ENCODE measurements at regions not wholly inside any gene's neighbourhood (a gene's known extent, or its start where the extent isn't known, plus 50 kb on each side); places are given as distances from the start of the nearest gene placed in this dataset.

DNA sequence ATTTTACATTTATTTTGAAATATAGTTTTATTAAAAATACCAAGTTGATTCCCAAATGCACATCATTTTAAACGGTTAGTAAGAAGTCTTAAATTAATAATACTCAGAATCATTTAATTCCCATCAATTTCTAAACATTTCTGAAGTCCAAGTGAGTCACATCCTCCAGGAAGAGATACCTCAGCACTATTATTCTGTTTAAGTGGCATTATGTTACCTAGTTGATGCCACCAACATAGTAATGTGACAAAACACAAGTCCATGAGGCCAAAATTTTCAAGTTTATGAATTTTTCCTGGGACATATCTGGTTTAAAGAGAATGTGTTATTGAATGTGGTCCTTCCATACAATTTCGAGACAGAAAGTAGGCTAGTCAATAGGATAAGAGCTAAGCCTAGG is 1348.3 kb upstream of the CDH9 start:
- H3K9me3 ChIP-seq (ENCODE audit: control insufficient read depth in 2 of 2, insufficient read depth in 1 of 2, low read depth in 1 of 2, low read length in 1 of 2): no peaks in the 10 kb centered on the region
- H3K27ac ChIP-seq (ENCODE audit: low read depth in 1 of 3, low read length in 2 of 3): no peak overlapping the region
- H3K27me3 ChIP-seq (ENCODE audit: control insufficient read depth in 3 of 3, insufficient read depth in 3 of 3, low read length in 3 of 3): no peaks in the 10 kb centered on the region
- H3K4me3 ChIP-seq (ENCODE audit: low read depth in 1 of 3, low read length in 3 of 3): no peak overlapping the region
- H3K36me3 ChIP-seq (ENCODE audit: control insufficient read depth in 3 of 3, insufficient read depth in 2 of 3, low read depth in 1 of 3, low read length in 3 of 3): no peaks in the 10 kb centered on the region
- 16 to 36% (median 31%) methylated on average over 2 of the region's 2 CpGs for WGBS, 3 donors
- no peak for DNase-seq
- no peak for FAIRE-seq
- no peaks in the 10 kb centered on the region for H3K4me1 ChIP-seq (ENCODE audit: control insufficient read depth in 3 of 3, insufficient read depth in 2 of 3, low read depth in 1 of 3, low read length in 2 of 3)

DNA sequence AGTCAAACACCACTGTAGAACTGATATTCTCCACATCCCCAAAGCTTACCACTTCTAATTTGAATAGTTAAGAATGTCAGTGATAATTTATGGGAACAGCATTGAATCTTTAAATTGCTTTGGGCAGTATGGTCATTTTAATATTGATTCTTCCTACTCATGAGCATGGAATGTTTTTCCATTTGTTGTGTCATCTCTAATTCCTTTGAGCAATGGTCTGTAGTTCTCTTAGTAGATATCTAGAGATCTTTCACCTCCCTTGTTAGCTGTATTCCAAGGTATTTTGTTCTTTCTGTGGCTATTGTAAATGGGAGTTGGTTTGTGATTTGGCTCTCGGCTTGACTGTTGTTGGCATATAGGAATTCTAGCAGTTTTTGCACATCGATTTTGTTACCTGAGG is 1341.8 kb upstream of the CDH9 start:
- no peak overlapping the region for H3K27ac ChIP-seq (ENCODE audit: low read depth in 1 of 3, low read length in 2 of 3)
- H3K4me3 ChIP-seq (ENCODE audit: low read depth in 1 of 3, low read length in 3 of 3): no peak overlapping the region
- WGBS, 3 donors: 74 to 94% (median 93%) methylated on average over 2 of the region's 2 CpGs
- no peak for DNase-seq
- H3K36me3 ChIP-seq (ENCODE audit: control insufficient read depth in 3 of 3, insufficient read depth in 2 of 3, low read depth in 1 of 3, low read length in 3 of 3): no peaks in the 10 kb centered on the region
- no peaks in the 10 kb centered on the region for H3K9me3 ChIP-seq (ENCODE audit: control insufficient read depth in 2 of 2, insufficient read depth in 1 of 2, low read depth in 1 of 2, low read length in 1 of 2)
- FAIRE-seq: no peak
- no peaks in the 10 kb centered on the region for H3K4me1 ChIP-seq (ENCODE audit: control insufficient read depth in 3 of 3, insufficient read depth in 2 of 3, low read depth in 1 of 3, low read length in 2 of 3)
- H3K27me3 ChIP-seq (ENCODE audit: control insufficient read depth in 3 of 3, insufficient read depth in 3 of 3, low read length in 3 of 3): no peaks in the 10 kb centered on the region

- WGBS, 3 donors: 63 to 82% (median 67%) methylated on average over 3 of the region's 3 CpGs
- FAIRE-seq (no peak), DNase-seq (no peak)
- no peaks in the 10 kb centered on the region for H3K36me3 ChIP-seq (ENCODE audit: control insufficient read depth in 3 of 3, insufficient read depth in 2 of 3, low read depth in 1 of 3, low read length in 3 of 3)
- H3K4me3 ChIP-seq (ENCODE audit: low read depth in 1 of 3, low read length in 3 of 3): no peak overlapping the region
- no peaks in the 10 kb centered on the region for H3K4me1 ChIP-seq (ENCODE audit: control insufficient read depth in 3 of 3, insufficient read depth in 2 of 3, low read depth in 1 of 3, low read length in 2 of 3)
- no peak overlapping the region for H3K27ac ChIP-seq (ENCODE audit: low read depth in 1 of 3, low read length in 2 of 3)
- no peaks in the 10 kb centered on the region for H3K9me3 ChIP-seq (ENCODE audit: control insufficient read depth in 2 of 2, insufficient read depth in 1 of 2, low read depth in 1 of 2, low read length in 1 of 2)
- H3K27me3 ChIP-seq (ENCODE audit: control insufficient read depth in 3 of 3, insufficient read depth in 3 of 3, low read length in 3 of 3): no peaks in the 10 kb centered on the region
These were observed 1336.1 kb upstream of the CDH9 start for GRCh38 chr5:28374492-28374967.

DNA sequence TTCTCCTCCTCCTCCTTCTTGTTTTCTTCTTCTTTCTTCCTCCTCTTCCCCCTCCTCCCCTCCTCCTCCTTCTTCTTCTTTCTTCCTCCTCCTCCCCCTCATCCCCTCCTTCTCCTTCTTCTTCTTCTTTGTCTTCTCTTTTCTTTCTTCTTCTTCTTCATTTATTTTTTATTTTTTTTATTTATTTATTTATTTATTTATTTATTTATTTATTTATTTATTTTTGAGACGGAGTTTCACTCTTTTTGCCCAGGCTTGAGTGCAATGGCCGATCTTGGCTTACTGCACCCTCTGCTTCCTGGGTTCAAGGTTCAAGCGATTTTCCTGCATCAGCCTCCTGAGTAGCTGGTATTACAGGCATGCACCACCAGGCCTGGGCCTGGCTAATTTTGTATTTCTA is 1332.5 kb upstream of the CDH9 start:
- FAIRE-seq (no peak), DNase-seq (no peak)
- WGBS, 3 donors: 76 to 80% (median 78%) methylated on average over 3 of the region's 3 CpGs

GRCh38 chr5:28369418-28369817 is 1331.0 kb upstream of the CDH9 start:
- H3K4me1 ChIP-seq (ENCODE audit: control insufficient read depth in 3 of 3, insufficient read depth in 2 of 3, low read depth in 1 of 3, low read length in 2 of 3): no peaks in the 10 kb centered on the region
- no peak overlapping the region for H3K27ac ChIP-seq (ENCODE audit: low read depth in 1 of 3, low read length in 2 of 3)
- no peaks in the 10 kb centered on the region for H3K36me3 ChIP-seq (ENCODE audit: control insufficient read depth in 3 of 3, insufficient read depth in 2 of 3, low read depth in 1 of 3, low read length in 3 of 3)
- 67 to 79% (median 67%) methylated on average over 2 of the region's 2 CpGs for WGBS, 3 donors
- DNase-seq: no peak
- FAIRE-seq: no peak
- no peak overlapping the region for H3K4me3 ChIP-seq (ENCODE audit: low read depth in 1 of 3, low read length in 3 of 3)
- no peaks in the 10 kb centered on the region for H3K27me3 ChIP-seq (ENCODE audit: control insufficient read depth in 3 of 3, insufficient read depth in 3 of 3, low read length in 3 of 3)
- H3K9me3 ChIP-seq (ENCODE audit: control insufficient read depth in 2 of 2, insufficient read depth in 1 of 2, low read depth in 1 of 2, low read length in 1 of 2): no peaks in the 10 kb centered on the region

More for the DNA sequence above, 1332.5 kb upstream of the CDH9 start:
- no peaks in the 10 kb centered on the region for H3K27me3 ChIP-seq (ENCODE audit: control insufficient read depth in 3 of 3, insufficient read depth in 3 of 3, low read length in 3 of 3)
- no peaks in the 10 kb centered on the region for H3K4me1 ChIP-seq (ENCODE audit: control insufficient read depth in 3 of 3, insufficient read depth in 2 of 3, low read depth in 1 of 3, low read length in 2 of 3)
- H3K36me3 ChIP-seq (ENCODE audit: control insufficient read depth in 3 of 3, insufficient read depth in 2 of 3, low read depth in 1 of 3, low read length in 3 of 3): no peaks in the 10 kb centered on the region
- no peak overlapping the region for H3K27ac ChIP-seq (ENCODE audit: low read depth in 1 of 3, low read length in 2 of 3)
- no peak overlapping the region for H3K4me3 ChIP-seq (ENCODE audit: low read depth in 1 of 3, low read length in 3 of 3)
- H3K9me3 ChIP-seq (ENCODE audit: control insufficient read depth in 2 of 2, insufficient read depth in 1 of 2, low read depth in 1 of 2, low read length in 1 of 2): no peaks in the 10 kb centered on the region

DNA sequence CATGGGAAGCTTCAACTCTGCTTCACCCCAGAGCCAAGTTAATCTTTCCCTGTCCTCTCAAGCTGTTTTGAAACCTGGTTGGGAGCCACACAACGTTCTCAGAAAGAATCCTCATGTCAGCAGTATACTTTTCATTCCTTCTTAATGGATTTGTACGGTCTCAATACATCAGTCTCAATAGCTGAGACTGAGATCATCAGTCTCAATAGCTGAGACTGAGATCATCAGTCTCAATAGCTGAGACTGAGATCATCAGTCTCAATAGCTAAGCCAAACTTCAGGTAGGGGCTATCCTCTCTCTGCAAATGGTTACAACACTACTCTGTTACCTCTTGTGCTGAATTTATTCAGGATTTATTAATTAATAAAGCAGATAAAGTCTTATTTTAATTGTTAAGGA is 1317.4 kb upstream of the CDH9 start:
- H3K4me1 ChIP-seq (ENCODE audit: control insufficient read depth in 3 of 3, insufficient read depth in 2 of 3, low read depth in 1 of 3, low read length in 2 of 3): no peaks in the 10 kb centered on the region
- H3K4me3 ChIP-seq (ENCODE audit: low read depth in 1 of 3, low read length in 3 of 3): no peak overlapping the region
- H3K27ac ChIP-seq (ENCODE audit: low read depth in 1 of 3, low read length in 2 of 3): no peak overlapping the region
- WGBS, 3 donors: 26 to 56% (median 56%) methylated on average over 2 of the region's 2 CpGs
- FAIRE-seq: no peak
- DNase-seq: no peak
- no peaks in the 10 kb centered on the region for H3K27me3 ChIP-seq (ENCODE audit: control insufficient read depth in 3 of 3, insufficient read depth in 3 of 3, low read length in 3 of 3)
- no peaks in the 10 kb centered on the region for H3K9me3 ChIP-seq (ENCODE audit: control insufficient read depth in 2 of 2, insufficient read depth in 1 of 2, low read depth in 1 of 2, low read length in 1 of 2)
- H3K36me3 ChIP-seq (ENCODE audit: control insufficient read depth in 3 of 3, insufficient read depth in 2 of 3, low read depth in 1 of 3, low read length in 3 of 3): no peaks in the 10 kb centered on the region

DNA sequence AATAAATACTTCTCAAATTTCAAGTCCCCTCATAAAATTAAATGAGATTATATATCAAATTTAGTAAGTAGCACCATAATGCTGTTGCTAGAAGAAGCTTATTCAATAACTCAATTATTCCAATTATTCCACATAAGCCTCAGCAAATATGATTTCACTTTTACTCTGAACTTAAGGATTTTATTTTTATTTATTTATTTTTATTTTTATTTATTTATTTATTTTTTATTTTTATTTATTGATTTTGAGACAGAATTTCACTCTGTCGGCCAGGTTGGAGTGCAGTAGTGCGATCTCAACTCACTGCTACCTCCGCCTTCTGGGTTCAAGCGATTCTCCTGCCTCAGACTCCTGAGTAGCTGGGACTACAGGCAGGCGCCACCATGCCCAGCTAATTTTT is 1308.3 kb upstream of the CDH9 start:
- H3K27me3 ChIP-seq (ENCODE audit: control insufficient read depth in 3 of 3, insufficient read depth in 3 of 3, low read length in 3 of 3): no peaks in the 10 kb centered on the region
- DNase-seq (no peak), FAIRE-seq (peak; percentile 30)
- H3K36me3 ChIP-seq (ENCODE audit: control insufficient read depth in 3 of 3, insufficient read depth in 2 of 3, low read depth in 1 of 3, low read length in 3 of 3): no peaks in the 10 kb centered on the region
- no peaks in the 10 kb centered on the region for H3K4me1 ChIP-seq (ENCODE audit: control insufficient read depth in 3 of 3, insufficient read depth in 2 of 3, low read depth in 1 of 3, low read length in 2 of 3)
- H3K4me3 ChIP-seq (ENCODE audit: low read depth in 1 of 3, low read length in 3 of 3): no peak overlapping the region
- 94 to 96% (median 95%) methylated on average over 5 of the region's 5 CpGs for WGBS, 3 donors
- peaks cover 0 to 2% of the 10 kb centered on the region in 2 donors for H3K9me3 ChIP-seq (ENCODE audit: control insufficient read depth in 2 of 2, insufficient read depth in 1 of 2, low read depth in 1 of 2, low read length in 1 of 2)
- no peak overlapping the region for H3K27ac ChIP-seq (ENCODE audit: low read depth in 1 of 3, low read length in 2 of 3)

- no peak overlapping the region for H3K27ac ChIP-seq (ENCODE audit: low read depth in 1 of 3, low read length in 2 of 3)
- H3K4me3 ChIP-seq (ENCODE audit: low read depth in 1 of 3, low read length in 3 of 3): no peak overlapping the region
- no peaks in the 10 kb centered on the region for H3K36me3 ChIP-seq (ENCODE audit: control insufficient read depth in 3 of 3, insufficient read depth in 2 of 3, low read depth in 1 of 3, low read length in 3 of 3)
- FAIRE-seq: no peak
- peaks cover 0 to 2% of the 10 kb centered on the region in 2 donors for H3K9me3 ChIP-seq (ENCODE audit: control insufficient read depth in 2 of 2, insufficient read depth in 1 of 2, low read depth in 1 of 2, low read length in 1 of 2)
- WGBS, 3 donors: 25 to 44% (median 43%) methylated on average over 5 of the region's 5 CpGs
- no peaks in the 10 kb centered on the region for H3K4me1 ChIP-seq (ENCODE audit: control insufficient read depth in 3 of 3, insufficient read depth in 2 of 3, low read depth in 1 of 3, low read length in 2 of 3)
- no peaks in the 10 kb centered on the region for H3K27me3 ChIP-seq (ENCODE audit: control insufficient read depth in 3 of 3, insufficient read depth in 3 of 3, low read length in 3 of 3)
- peak in 1 of 2 donors; percentile 30 for DNase-seq
These were observed 1306.5 kb upstream of the CDH9 start for GRCh38 chr5:28344836-28345433.

DNA sequence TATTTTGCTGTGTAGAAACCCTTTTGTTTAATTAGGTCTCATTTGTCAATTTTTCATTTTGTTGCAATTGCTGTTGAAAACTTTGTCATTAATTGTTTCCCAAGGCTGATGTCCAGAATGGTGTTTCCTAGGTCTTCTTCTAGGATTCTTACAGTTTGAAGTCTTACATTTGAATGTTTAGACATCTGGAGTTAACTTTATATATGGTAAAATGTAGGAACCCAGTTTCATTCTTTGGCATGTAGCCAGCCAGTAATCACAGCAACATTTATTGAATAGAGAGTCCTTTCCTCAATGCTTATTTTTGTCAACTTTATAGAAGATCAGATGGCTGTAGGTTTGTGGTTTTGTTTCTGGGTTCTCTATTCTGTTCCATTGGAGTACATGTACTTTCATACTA is 1290.8 kb upstream of the CDH9 start:
- Histone ChIP-seq H3K27ac (ENCODE audit: low read depth in 1 of 3, low read length in 2 of 3) (no peak overlapping the region), H3K4me3 (ENCODE audit: low read depth in 1 of 3, low read length in 3 of 3) (no peak overlapping the region), H3K36me3 (ENCODE audit: control insufficient read depth in 3 of 3, insufficient read depth in 2 of 3, low read depth in 1 of 3, low read length in 3 of 3) (no peaks in the 10 kb centered on the region), H3K4me1 (ENCODE audit: control insufficient read depth in 3 of 3, insufficient read depth in 2 of 3, low read depth in 1 of 3, low read length in 2 of 3) (no peaks in the 10 kb centered on the region), H3K9me3 (ENCODE audit: control insufficient read depth in 2 of 2, insufficient read depth in 1 of 2, low read depth in 1 of 2, low read length in 1 of 2) (peaks cover 0 to 6% of the 10 kb centered on the region in 2 donors), H3K27me3 (ENCODE audit: control insufficient read depth in 3 of 3, insufficient read depth in 3 of 3, low read length in 3 of 3) (no peaks in the 10 kb centered on the region)
- no peak for DNase-seq
- no peak for FAIRE-seq

All from small intestine (tissue), 7 donors.